ENCODE measurements at regions not wholly inside any gene's neighbourhood (a gene's known extent, or its start where the extent isn't known, plus 50 kb on each side); places are given as distances from the start of the nearest gene placed in this dataset.

DNA sequence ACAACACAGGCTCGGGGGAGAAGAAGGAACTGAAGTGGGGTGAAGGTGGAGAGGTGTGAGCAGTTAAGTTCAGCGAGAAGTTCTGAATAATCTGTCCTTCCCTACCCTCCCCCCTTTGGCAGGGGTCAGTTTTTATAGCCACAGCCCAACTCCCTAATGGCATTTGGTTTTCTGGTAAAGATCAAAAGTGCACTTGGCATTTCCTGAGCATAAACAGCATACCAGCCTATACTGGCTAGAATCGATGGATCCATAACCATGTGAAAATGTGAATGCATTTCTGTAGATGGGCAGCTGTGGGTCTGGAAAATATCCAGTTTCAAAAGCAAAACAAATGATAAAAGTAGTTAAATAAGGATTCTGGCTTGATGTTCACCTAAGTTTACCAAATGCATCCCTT lies 410.9 kb downstream of the PLK2 start:
- no peaks in the 10 kb centered on the region for H3K79me2 ChIP-seq (ENCODE audit: insufficient read depth)

GRCh38 chr5:58048185-58048925 lies 411.5 kb downstream of the PLK2 start:
- Histone ChIP-seq H3F3A (replicated peaks; ENCODE audit: insufficient read depth) (no peaks in the 10 kb centered on the region), H4K20me1 (ENCODE audit: insufficient read depth) (no peaks in the 10 kb centered on the region), H3K4me2 (no peak overlapping the region), H3K27ac (ENCODE audit: low read depth in 2 of 2, low read length in 1 of 2) (no peak overlapping the region), H3K4me3 (ENCODE audit: low read depth in 2 of 2, low read length in 1 of 2) (no peak overlapping the region), H3K9me3 (no peaks in the 10 kb centered on the region), H3K4me1 (ENCODE audit: control insufficient read depth in 1 of 2, insufficient read depth in 2 of 2, low read depth in 1 of 2, low read length in 1 of 2) (no peaks in the 10 kb centered on the region; a peak in 1 of 4 replicates), H3K9me2 (no peaks in the 10 kb centered on the region), H3K79me2 (ENCODE audit: insufficient read depth) (no peaks in the 10 kb centered on the region), H2AFZ (ENCODE audit: low read depth) (no peak overlapping the region), H3K9ac (no peak overlapping the region), H3K36me3 (replicated peaks in 1 of 2; ENCODE audit: control insufficient read depth in 1 of 2, insufficient read depth in 2 of 2, low read length in 1 of 2) (no peaks in the 10 kb centered on the region), H3K27me3 (ENCODE audit: insufficient read depth) (no peaks in the 10 kb centered on the region)
- ChIA-PET POLR2A (no interaction called here), CTCF (no interaction called here)
- no peak for DNase-seq
- WGBS (ENCODE audit: low lambda C conversion rate), result 90% methylated on average over 4 of the region's 4 CpGs
- TF ChIP-seq CTCF (IDR thresholded peaks at IDR 0.05) (no peak), GABPA (IDR thresholded peaks at IDR 0.05; ENCODE audit: low read depth) (no peak), TEAD4 (IDR thresholded peaks at IDR 0.05; ENCODE audit: borderline replicate concordance, insufficient read depth) (no peak), CHD2 (IDR thresholded peaks at IDR 0.05; ENCODE audit: low read length, partially characterized antibody) (no peak), TAF1 (IDR thresholded peaks at IDR 0.05; ENCODE audit: borderline replicate concordance, low read depth, low read length) (no peak), RFX5 (IDR thresholded peaks at IDR 0.05; ENCODE audit: low read length) (no peak), NFIC (IDR thresholded peaks at IDR 0.05; ENCODE audit: borderline replicate concordance) (no peak), SIN3A (IDR thresholded peaks at IDR 0.05; ENCODE audit: borderline replicate concordance, low read depth, low read length) (no peak), JUND (IDR thresholded peaks at IDR 0.05) (no peak), MXI1 (IDR thresholded peaks at IDR 0.05; ENCODE audit: low read depth, low read length) (no peak), FOXJ3 (CRISPR knock-in tag; IDR thresholded peaks at IDR 0.05) (no peak), FOSL2 (IDR thresholded peaks at IDR 0.05; ENCODE audit: borderline replicate concordance, low read depth) (no peak), RXRA (IDR thresholded peaks at IDR 0.05; ENCODE audit: borderline replicate concordance, low read depth) (no peak), NRF1 (IDR thresholded peaks at IDR 0.05; ENCODE audit: low read depth, low read length) (no peak), RCOR1 (IDR thresholded peaks at IDR 0.05; ENCODE audit: low read length) (no peak), EP300 (IDR thresholded peaks at IDR 0.05; ENCODE audit: borderline replicate concordance in 1 of 2, low read depth in 1 of 2, low read length in 1 of 2) (no peak)

More for the DNA sequence above, 410.9 kb downstream of the PLK2 start:
- Histone ChIP-seq H3K9ac (no peak overlapping the region), H4K20me1 (ENCODE audit: insufficient read depth) (no peaks in the 10 kb centered on the region), H3K36me3 (replicated peaks in 1 of 2; ENCODE audit: control insufficient read depth in 1 of 2, insufficient read depth in 2 of 2, low read length in 1 of 2) (no peaks in the 10 kb centered on the region), H3K9me2 (no peaks in the 10 kb centered on the region), H3K27ac (ENCODE audit: low read depth in 2 of 2, low read length in 1 of 2) (no peak overlapping the region; a peak in 1 of 4 replicates), H3K27me3 (ENCODE audit: insufficient read depth) (no peaks in the 10 kb centered on the region), H3K4me2 (no peak overlapping the region), H3F3A (replicated peaks; ENCODE audit: insufficient read depth) (no peaks in the 10 kb centered on the region), H3K9me3 (no peaks in the 10 kb centered on the region), H3K4me3 (ENCODE audit: low read depth in 2 of 2, low read length in 1 of 2) (no peak overlapping the region), H2AFZ (ENCODE audit: low read depth) (no peak overlapping the region), H3K4me1 (ENCODE audit: control insufficient read depth in 1 of 2, insufficient read depth in 2 of 2, low read depth in 1 of 2, low read length in 1 of 2) (no peaks in the 10 kb centered on the region; a peak in 1 of 4 replicates)
- POLR2A ChIA-PET, result no interaction called here
- no peak for DNase-seq
- TF ChIP-seq EZH2phosphoT487 (IDR thresholded peaks at IDR 0.05; ENCODE audit: borderline replicate concordance, low read depth), result no peak
- TF ChIP-seq POLR2AphosphoS5 (IDR thresholded peaks at IDR 0.05; ENCODE audit: low read depth, low read length), result no peak
- TF ChIP-seq CTCF (IDR thresholded peaks at IDR 0.05), result no peak
- TF ChIP-seq FOXM1 (IDR thresholded peaks at IDR 0.05; ENCODE audit: low read depth), result no peak
- CTCF ChIA-PET, result no interaction called here
- 54% methylated on average over 3 of the region's 3 CpGs for WGBS (ENCODE audit: low lambda C conversion rate)
